ENCODE measurements at regions not wholly inside any gene's neighbourhood (a gene's known extent, or its start where the extent isn't known, plus 50 kb on each side); places are given as distances from the start of the nearest gene placed in this dataset.

DNA sequence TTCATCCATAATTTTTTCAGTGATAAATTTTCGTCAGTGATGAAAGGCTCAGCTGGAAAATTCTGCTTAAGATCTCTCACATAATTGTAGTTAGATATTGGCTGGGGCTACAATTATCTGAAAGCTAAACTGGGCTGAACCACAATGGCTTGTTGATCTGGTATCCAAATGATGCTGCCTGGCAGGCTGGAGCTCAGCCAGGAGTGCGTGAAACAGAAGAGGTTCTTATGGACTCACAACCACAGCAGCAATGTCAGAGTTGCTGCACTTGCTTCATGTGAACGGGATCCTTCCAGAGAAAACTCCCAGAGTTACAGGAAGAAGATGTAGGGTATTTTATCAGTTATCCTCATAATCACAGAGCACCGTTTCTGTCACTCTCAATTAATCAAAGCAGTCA is 533.2 kb upstream of the POM121L12 start:
- Histone ChIP-seq H3K4me3 (ENCODE audit: low read length) (no peak overlapping the region), H3K36me3 (ENCODE audit: insufficient read depth, low read length) (no peaks in the 10 kb centered on the region), H3K27me3 (ENCODE audit: insufficient read depth, low read length, poor library complexity, severe bottlenecking) (no peaks in the 10 kb centered on the region), H3K9me3 (ENCODE audit: low read length) (no peaks in the 10 kb centered on the region), H3K27ac (ENCODE audit: low read depth, low read length) (no peak overlapping the region), H3K4me1 (ENCODE audit: insufficient read depth, low read length) (no peaks in the 10 kb centered on the region)
- Mint-ChIP-seq H3K27ac (no peak overlapping the region), H3K9me3 (peaks cover 10 to 44% (median 11%) of the 10 kb centered on the region in 5 donors), H3K4me3 (no peak overlapping the region), H3K27me3 (no peaks in the 10 kb centered on the region), H3K36me3 (no peaks in the 10 kb centered on the region), H3K4me1 (no peaks in the 10 kb centered on the region)
- POLR2A ChIA-PET, result no interaction called here
- CTCF ChIA-PET, result no interaction called here
- no peak for DNase-seq

DNA sequence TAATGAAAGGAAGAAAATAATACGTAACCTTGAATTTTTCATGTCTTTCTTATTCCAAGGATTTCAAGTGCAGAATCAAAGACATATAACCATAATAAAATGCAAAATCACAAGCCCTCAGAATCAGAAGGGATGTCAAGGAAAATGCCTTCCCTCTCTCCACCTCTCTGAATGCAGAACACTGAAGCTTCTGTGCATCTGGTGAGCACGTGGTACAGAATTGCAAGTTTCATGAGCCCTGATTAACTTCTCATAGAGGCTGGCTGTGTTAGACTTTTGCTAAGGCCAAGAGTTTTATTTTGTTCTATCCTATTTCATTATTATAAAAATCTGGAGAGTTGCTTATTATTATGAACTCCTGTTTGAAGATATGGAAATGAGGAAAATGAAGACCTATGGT is 533.7 kb upstream of the POM121L12 start:
- Histone ChIP-seq H3K36me3 (ENCODE audit: insufficient read depth, low read length) (no peaks in the 10 kb centered on the region), H3K27me3 (ENCODE audit: insufficient read depth, low read length, poor library complexity, severe bottlenecking) (no peaks in the 10 kb centered on the region), H3K4me1 (ENCODE audit: insufficient read depth, low read length) (no peaks in the 10 kb centered on the region), H3K4me3 (ENCODE audit: low read length) (no peak overlapping the region), H3K27ac (ENCODE audit: low read depth, low read length) (no peak overlapping the region), H3K9me3 (ENCODE audit: low read length) (no peaks in the 10 kb centered on the region)
- Mint-ChIP-seq H3K27ac (no peak overlapping the region), H3K9me3 (peaks cover 9 to 38% (median 10%) of the 10 kb centered on the region in 5 donors), H3K27me3 (no peaks in the 10 kb centered on the region), H3K4me3 (no peak overlapping the region), H3K4me1 (no peaks in the 10 kb centered on the region), H3K36me3 (no peaks in the 10 kb centered on the region)
- DNase-seq, result no peak
- POLR2A ChIA-PET, result no interaction called here
- CTCF ChIA-PET, result no interaction called here

DNA sequence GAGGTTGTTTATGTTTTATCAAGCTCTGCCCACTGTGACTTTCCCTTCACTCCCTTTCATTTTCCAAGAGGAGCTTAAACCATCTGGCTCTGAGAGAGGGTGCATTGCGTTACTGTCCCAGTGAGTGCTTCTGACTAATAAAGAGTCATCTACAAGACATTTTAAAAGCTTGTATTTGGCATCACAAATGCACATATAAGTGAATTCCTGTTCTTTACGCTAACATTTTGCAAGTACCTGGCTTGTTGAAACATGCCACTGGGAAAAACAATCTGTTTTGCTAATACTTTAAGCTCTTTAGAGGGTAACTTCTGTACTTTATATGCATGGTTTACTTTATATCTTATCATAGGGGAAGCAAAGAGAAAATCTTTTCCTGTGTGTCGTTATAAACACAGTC is 534.6 kb upstream of the POM121L12 start:
- POLR2A ChIA-PET, result no interaction called here
- CTCF ChIA-PET, result no interaction called here
- H3K4me1 ChIP-seq (ENCODE audit: insufficient read depth, low read length), result no peaks in the 10 kb centered on the region

DNA sequence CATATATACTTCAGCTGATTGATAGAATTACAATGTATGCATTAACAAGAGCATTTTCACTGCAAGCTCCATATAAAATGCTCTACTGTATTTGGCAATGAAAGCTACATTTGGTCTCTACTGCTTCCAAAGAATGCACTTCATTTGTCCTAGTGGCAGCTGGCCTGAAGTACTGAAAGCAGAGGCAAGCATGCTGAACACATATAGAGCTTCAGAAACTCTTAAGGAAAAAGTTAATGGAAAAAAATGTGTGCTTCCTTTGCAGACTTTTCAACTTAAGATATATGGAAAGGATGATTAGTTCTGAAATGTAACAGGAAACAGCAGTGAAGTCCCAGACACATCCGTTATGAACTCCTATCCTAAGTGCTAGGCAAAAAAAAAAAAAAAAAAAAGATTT is 537.1 kb upstream of the POM121L12 start:
- Histone ChIP-seq H3K27ac (ENCODE audit: low read depth, low read length) (no peak overlapping the region), H3K27me3 (ENCODE audit: insufficient read depth, low read length, poor library complexity, severe bottlenecking) (no peaks in the 10 kb centered on the region), H3K9me3 (ENCODE audit: low read length) (no peaks in the 10 kb centered on the region), H3K4me1 (ENCODE audit: insufficient read depth, low read length) (no peaks in the 10 kb centered on the region), H3K4me3 (ENCODE audit: low read length) (no peak overlapping the region), H3K36me3 (ENCODE audit: insufficient read depth, low read length) (no peaks in the 10 kb centered on the region)
- Mint-ChIP-seq H3K27ac (no peak overlapping the region), H3K9me3 (peaks cover 3 to 27% (median 8%) of the 10 kb centered on the region in 5 donors), H3K27me3 (no peaks in the 10 kb centered on the region), H3K36me3 (no peaks in the 10 kb centered on the region), H3K4me3 (no peak overlapping the region), H3K4me1 (no peaks in the 10 kb centered on the region)
- ChIA-PET POLR2A (no interaction called here), CTCF (no interaction called here)
- DNase-seq, result no peak

More for the DNA sequence above, 534.6 kb upstream of the POM121L12 start:
- H3K4me3 Mint-ChIP-seq, result no peak overlapping the region
- H3K36me3 ChIP-seq (ENCODE audit: insufficient read depth, low read length), result no peaks in the 10 kb centered on the region
- no peak overlapping the region for H3K27ac ChIP-seq (ENCODE audit: low read depth, low read length)
- H3K4me3 ChIP-seq (ENCODE audit: low read length), result no peak overlapping the region
- H3K4me1 Mint-ChIP-seq, result no peaks in the 10 kb centered on the region
- no peak overlapping the region for H3K27ac Mint-ChIP-seq
- H3K27me3 ChIP-seq (ENCODE audit: insufficient read depth, low read length, poor library complexity, severe bottlenecking), result no peaks in the 10 kb centered on the region
- DNase-seq, result no peak
- H3K27me3 Mint-ChIP-seq, result no peaks in the 10 kb centered on the region
- H3K9me3 ChIP-seq (ENCODE audit: low read length), result no peaks in the 10 kb centered on the region
- no peaks in the 10 kb centered on the region for H3K36me3 Mint-ChIP-seq
- peaks cover 7 to 32% (median 8%) of the 10 kb centered on the region in 5 donors for H3K9me3 Mint-ChIP-seq

DNA sequence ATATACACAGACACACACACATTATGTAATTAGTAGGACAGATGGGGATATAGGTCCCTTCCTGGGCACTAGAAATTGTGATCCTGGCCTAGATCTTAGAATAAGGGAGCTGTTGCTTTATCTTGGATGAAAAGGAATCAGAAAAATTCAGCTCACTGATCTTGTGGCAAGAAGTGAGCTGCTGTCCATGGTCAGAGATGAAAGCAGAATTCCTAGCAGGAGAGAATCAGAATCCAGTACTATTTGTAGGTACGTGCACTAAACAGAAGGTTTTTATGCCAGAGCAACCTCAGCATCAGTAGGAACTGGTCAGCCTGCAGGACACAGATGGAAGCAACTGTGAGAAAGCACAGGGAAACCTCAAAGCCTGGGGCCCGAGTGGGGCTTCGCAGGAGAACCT is 549.2 kb upstream of the POM121L12 start:
- H3K4me3 ChIP-seq (ENCODE audit: low read length), result no peak overlapping the region
- no peaks in the 10 kb centered on the region for H3K9me3 ChIP-seq (ENCODE audit: low read length)
- DNase-seq, result no peak
- H3K36me3 Mint-ChIP-seq, result no peaks in the 10 kb centered on the region
- H3K27ac ChIP-seq (ENCODE audit: low read depth, low read length), result no peak overlapping the region
- H3K36me3 ChIP-seq (ENCODE audit: insufficient read depth, low read length), result no peaks in the 10 kb centered on the region
- CTCF ChIA-PET, result interaction anchor here (1.0 kb wide), 1 partner anchor 11 kb away, joined by 4 read pairs; no protein-coding TSS in a partner anchor
- H3K4me1 Mint-ChIP-seq, result no peaks in the 10 kb centered on the region
- no peaks in the 10 kb centered on the region for H3K4me1 ChIP-seq (ENCODE audit: insufficient read depth, low read length)
- POLR2A ChIA-PET, result no interaction called here
- H3K27me3 ChIP-seq (ENCODE audit: insufficient read depth, low read length, poor library complexity, severe bottlenecking), result no peaks in the 10 kb centered on the region
- peaks cover 5 to 24% (median 12%) of the 10 kb centered on the region in 5 donors for H3K9me3 Mint-ChIP-seq
- H3K4me3 Mint-ChIP-seq, result no peak overlapping the region
- H3K27ac Mint-ChIP-seq, result no peak overlapping the region
- H3K27me3 Mint-ChIP-seq, result no peaks in the 10 kb centered on the region

- Mint-ChIP-seq H3K27ac (no peak overlapping the region), H3K4me1 (no peaks in the 10 kb centered on the region), H3K27me3 (no peaks in the 10 kb centered on the region), H3K4me3 (no peak overlapping the region), H3K36me3 (no peaks in the 10 kb centered on the region), H3K9me3 (peaks cover 5 to 25% (median 17%) of the 10 kb centered on the region in 5 donors)
- POLR2A ChIA-PET, result no interaction called here
- Histone ChIP-seq H3K36me3 (ENCODE audit: insufficient read depth, low read length) (no peaks in the 10 kb centered on the region), H3K27me3 (ENCODE audit: insufficient read depth, low read length, poor library complexity, severe bottlenecking) (no peaks in the 10 kb centered on the region), H3K4me1 (ENCODE audit: insufficient read depth, low read length) (no peaks in the 10 kb centered on the region), H3K27ac (ENCODE audit: low read depth, low read length) (no peak overlapping the region), H3K4me3 (ENCODE audit: low read length) (no peak overlapping the region), H3K9me3 (ENCODE audit: low read length) (no peaks in the 10 kb centered on the region)
- DNase-seq, result no peak
- CTCF ChIA-PET, result no interaction called here
Observed at GRCh38 chr7:52482076-52482475, 553.4 kb upstream of the POM121L12 start.

GRCh38 chr7:52481571-52481970 is 553.9 kb upstream of the POM121L12 start:
- POLR2A ChIA-PET, result no interaction called here
- no peaks in the 10 kb centered on the region for H3K9me3 ChIP-seq (ENCODE audit: low read length)
- H3K36me3 Mint-ChIP-seq, result no peaks in the 10 kb centered on the region
- no peak overlapping the region for H3K27ac ChIP-seq (ENCODE audit: low read depth, low read length)
- H3K4me1 Mint-ChIP-seq, result no peaks in the 10 kb centered on the region
- H3K27me3 Mint-ChIP-seq, result no peaks in the 10 kb centered on the region
- no peaks in the 10 kb centered on the region for H3K36me3 ChIP-seq (ENCODE audit: insufficient read depth, low read length)
- no peak overlapping the region for H3K4me3 Mint-ChIP-seq
- CTCF ChIA-PET, result no interaction called here
- DNase-seq, result no peak
- H3K4me3 ChIP-seq (ENCODE audit: low read length), result no peak overlapping the region
- no peaks in the 10 kb centered on the region for H3K27me3 ChIP-seq (ENCODE audit: insufficient read depth, low read length, poor library complexity, severe bottlenecking)
- H3K9me3 Mint-ChIP-seq, result peaks cover 3 to 22% (median 13%) of the 10 kb centered on the region in 5 donors
- H3K4me1 ChIP-seq (ENCODE audit: insufficient read depth, low read length), result no peaks in the 10 kb centered on the region
- no peak overlapping the region for H3K27ac Mint-ChIP-seq

GRCh38 chr7:52479990-52480389 is 555.4 kb upstream of the POM121L12 start:
- ChIA-PET POLR2A (no interaction called here), CTCF (no interaction called here)
- H3K4me3 Mint-ChIP-seq, result no peak overlapping the region
- Histone ChIP-seq H3K9me3 (ENCODE audit: low read length) (no peaks in the 10 kb centered on the region), H3K27ac (ENCODE audit: low read depth, low read length) (no peak overlapping the region), H3K4me3 (ENCODE audit: low read length) (no peak overlapping the region), H3K36me3 (ENCODE audit: insufficient read depth, low read length) (no peaks in the 10 kb centered on the region), H3K4me1 (ENCODE audit: insufficient read depth, low read length) (no peaks in the 10 kb centered on the region), H3K27me3 (ENCODE audit: insufficient read depth, low read length, poor library complexity, severe bottlenecking) (no peaks in the 10 kb centered on the region)
- H3K9me3 Mint-ChIP-seq, result peaks cover 7 to 25% (median 11%) of the 10 kb centered on the region in 5 donors
- no peak for DNase-seq
- H3K27ac Mint-ChIP-seq, result no peak overlapping the region
- no peaks in the 10 kb centered on the region for H3K36me3 Mint-ChIP-seq
- H3K4me1 Mint-ChIP-seq, result no peaks in the 10 kb centered on the region
- H3K27me3 Mint-ChIP-seq, result no peaks in the 10 kb centered on the region

DNA sequence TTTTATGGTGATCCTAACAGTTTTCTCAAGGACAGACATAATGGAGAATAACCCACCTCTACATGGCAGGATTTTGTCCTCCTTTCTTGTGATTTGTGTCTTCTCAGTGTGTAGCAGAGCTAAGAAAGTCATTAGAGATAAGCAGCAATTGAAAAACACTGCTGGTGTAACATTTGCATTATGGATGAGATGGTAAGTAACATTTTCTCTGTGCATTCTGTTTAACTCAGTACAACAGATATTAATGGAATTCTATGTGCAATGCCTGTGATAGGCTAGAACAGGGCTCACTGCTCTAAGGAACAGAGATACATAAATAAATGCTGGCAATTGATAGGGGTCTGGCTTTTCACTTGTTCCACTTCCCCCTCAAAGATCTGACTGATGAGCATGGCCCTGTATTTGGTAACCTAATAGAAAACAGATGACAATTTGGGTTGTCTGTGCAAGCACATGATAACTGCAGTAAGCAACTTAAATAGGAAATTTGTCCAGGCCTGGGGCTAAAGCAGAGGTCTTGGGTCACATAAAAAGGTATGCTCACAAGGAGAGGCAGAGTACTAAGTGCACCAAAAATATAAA is 560.3 kb upstream of the POM121L12 start:
- ChIA-PET POLR2A (no interaction called here), CTCF (interaction anchor here (1.2 kb wide), 1 partner anchor 9 kb away, joined by 3 read pairs; no protein-coding TSS in a partner anchor)
- Mint-ChIP-seq H3K27ac (no peak overlapping the region), H3K27me3 (no peaks in the 10 kb centered on the region), H3K36me3 (no peaks in the 10 kb centered on the region), H3K9me3 (peaks cover 8 to 32% (median 11%) of the 10 kb centered on the region in 5 donors), H3K4me3 (no peak overlapping the region), H3K4me1 (no peaks in the 10 kb centered on the region)
- Histone ChIP-seq H3K4me1 (ENCODE audit: insufficient read depth, low read length) (no peaks in the 10 kb centered on the region), H3K27ac (ENCODE audit: low read depth, low read length) (no peak overlapping the region), H3K4me3 (ENCODE audit: low read length) (no peak overlapping the region), H3K27me3 (ENCODE audit: insufficient read depth, low read length, poor library complexity, severe bottlenecking) (no peaks in the 10 kb centered on the region), H3K36me3 (ENCODE audit: insufficient read depth, low read length) (no peaks in the 10 kb centered on the region), H3K9me3 (ENCODE audit: low read length) (no peaks in the 10 kb centered on the region)
- DNase-seq, result no peak

Measured in CD8-positive, alpha-beta memory T cell (primary cell).